ENCODE measurements at regions not wholly inside any gene's neighbourhood (a gene's known extent, or its start where the extent isn't known, plus 50 kb on each side); places are given as distances from the start of the nearest gene placed in this dataset.

- Mint-ChIP-seq H3K27me3 (ENCODE audit: unreplicated experiment) (peaks cover 2% of the 10 kb centered on the region), H3K36me3 (ENCODE audit: unreplicated experiment) (no peaks in the 10 kb centered on the region), H3K4me1 (ENCODE audit: low read depth, unreplicated experiment) (peaks cover 12% of the 10 kb centered on the region), H3K9me3 (ENCODE audit: unreplicated experiment) (peaks cover 8% of the 10 kb centered on the region), H3K27ac (ENCODE audit: unreplicated experiment) (no peak overlapping the region), H3K4me3 (ENCODE audit: unreplicated experiment) (no peak overlapping the region)
- no peak for TF ChIP-seq CTCF (IDR thresholded peaks at IDR 0.05; ENCODE audit: partially characterized antibody, unreplicated experiment)
- DNase-seq: no peak
Measured at GRCh38 chr16:10232757-10233156, 50.5 kb upstream of the GRIN2A start.

- H3K4me3 Mint-ChIP-seq (ENCODE audit: unreplicated experiment): no peak overlapping the region
- H3K9me3 Mint-ChIP-seq (ENCODE audit: unreplicated experiment): peaks cover 6% of the 10 kb centered on the region
- no peak for TF ChIP-seq CTCF (IDR thresholded peaks at IDR 0.05; ENCODE audit: partially characterized antibody, unreplicated experiment)
- peaks cover 8% of the 10 kb centered on the region for H3K27me3 Mint-ChIP-seq (ENCODE audit: unreplicated experiment)
- DNase-seq: no peak
- peaks cover 26% of the 10 kb centered on the region for H3K4me1 Mint-ChIP-seq (ENCODE audit: low read depth, unreplicated experiment)
- peaks cover 4% of the 10 kb centered on the region for H3K36me3 Mint-ChIP-seq (ENCODE audit: unreplicated experiment)
- no peak overlapping the region for H3K27ac Mint-ChIP-seq (ENCODE audit: unreplicated experiment)
Measured at GRCh38 chr16:10239640-10240039, 57.4 kb upstream of the GRIN2A start.

GRCh38 chr16:10240854-10241613, 58.8 kb upstream of the GRIN2A start:
- Mint-ChIP-seq H3K27ac (ENCODE audit: unreplicated experiment) (peak overlapping the region; percentile 79), H3K36me3 (ENCODE audit: unreplicated experiment) (peaks cover 4% of the 10 kb centered on the region), H3K4me1 (ENCODE audit: low read depth, unreplicated experiment) (peaks cover 26% of the 10 kb centered on the region), H3K9me3 (ENCODE audit: unreplicated experiment) (peaks cover 6% of the 10 kb centered on the region), H3K27me3 (ENCODE audit: unreplicated experiment) (peaks cover 8% of the 10 kb centered on the region), H3K4me3 (ENCODE audit: unreplicated experiment) (peak overlapping the region; percentile 63)
- DNase-seq: no peak
- no peak for TF ChIP-seq CTCF (IDR thresholded peaks at IDR 0.05; ENCODE audit: partially characterized antibody, unreplicated experiment)

GRCh38 chr16:10242097-10242496, 59.9 kb upstream of the GRIN2A start:
- peak overlapping the region; percentile 49 for H3K4me3 Mint-ChIP-seq (ENCODE audit: unreplicated experiment)
- peak overlapping the region; percentile 79 for H3K27ac Mint-ChIP-seq (ENCODE audit: unreplicated experiment)
- peaks cover 26% of the 10 kb centered on the region for H3K4me1 Mint-ChIP-seq (ENCODE audit: low read depth, unreplicated experiment)
- peak; percentile 70 for DNase-seq
- no peak for TF ChIP-seq CTCF (IDR thresholded peaks at IDR 0.05; ENCODE audit: partially characterized antibody, unreplicated experiment)
- peaks cover 6% of the 10 kb centered on the region for H3K9me3 Mint-ChIP-seq (ENCODE audit: unreplicated experiment)
- H3K36me3 Mint-ChIP-seq (ENCODE audit: unreplicated experiment): peaks cover 4% of the 10 kb centered on the region
- peaks cover 8% of the 10 kb centered on the region for H3K27me3 Mint-ChIP-seq (ENCODE audit: unreplicated experiment)

GRCh38 chr16:10242916-10243315, 60.7 kb upstream of the GRIN2A start:
- H3K9me3 Mint-ChIP-seq (ENCODE audit: unreplicated experiment): peaks cover 6% of the 10 kb centered on the region
- TF ChIP-seq CTCF (IDR thresholded peaks at IDR 0.05; ENCODE audit: partially characterized antibody, unreplicated experiment): no peak
- H3K27me3 Mint-ChIP-seq (ENCODE audit: unreplicated experiment): peaks cover 8% of the 10 kb centered on the region
- H3K36me3 Mint-ChIP-seq (ENCODE audit: unreplicated experiment): peaks cover 4% of the 10 kb centered on the region
- no peak overlapping the region for H3K27ac Mint-ChIP-seq (ENCODE audit: unreplicated experiment)
- H3K4me3 Mint-ChIP-seq (ENCODE audit: unreplicated experiment): no peak overlapping the region
- DNase-seq: no peak
- peaks cover 26% of the 10 kb centered on the region for H3K4me1 Mint-ChIP-seq (ENCODE audit: low read depth, unreplicated experiment)

Measured in glutamatergic neuron (in vitro differentiated cells).